Activated CD4-positive, alpha-beta T cell treated with anti-CD3 and anti-CD28 coated beads for 48 hours (primary cell): ENCODE measurements at regions not wholly inside any gene's neighbourhood (a gene's known extent, or its start where the extent isn't known, plus 50 kb on each side); places are given as distances from the start of the nearest gene placed in this dataset.

Experiments used
- DNase-seq: peaks from one replicate; pipeline ENCODE4 v3.0.0-alpha.2; 2020

- DNase-seq = no peak
Observed at GRCh38 chr1:112231331-112231730, 164.7 kb upstream of the CTTNBP2NL start.

- DNase-seq = no peak
Observed at GRCh38 chr1:112232848-112233247, 163.2 kb upstream of the CTTNBP2NL start.

GRCh38 chr1:112234710-112235109, 161.3 kb upstream of the CTTNBP2NL start:
- DNase-seq = no peak

GRCh38 chr1:112237983-112238545, 157.9 kb upstream of the CTTNBP2NL start:
- DNase-seq = no peak

- DNase-seq = no peak
Observed at GRCh38 chr1:112239683-112240330, 156.2 kb upstream of the CTTNBP2NL start.

GRCh38 chr1:112242470-112242869, 153.5 kb upstream of the CTTNBP2NL start:
- no peak for DNase-seq

GRCh38 chr1:112244131-112244530, 151.9 kb upstream of the CTTNBP2NL start:
- no peak for DNase-seq

- DNase-seq = no peak
Observed at GRCh38 chr1:112245114-112245513, 150.9 kb upstream of the CTTNBP2NL start.

- no peak for DNase-seq
Observed at GRCh38 chr1:112247036-112247597, 148.9 kb upstream of the CTTNBP2NL start.

- no peak for DNase-seq
Observed at GRCh38 chr1:112247961-112248360, 148.1 kb upstream of the CTTNBP2NL start.

GRCh38 chr1:112250892-112251291, 145.1 kb upstream of the CTTNBP2NL start:
- DNase-seq = no peak

- no peak for DNase-seq
Observed at GRCh38 chr1:112251766-112252506, 144.1 kb upstream of the CTTNBP2NL start.

- DNase-seq = no peak
Observed at GRCh38 chr1:112253366-112253765, 142.6 kb upstream of the CTTNBP2NL start.

- no peak for DNase-seq
Observed at GRCh38 chr1:112255080-112255479, 140.9 kb upstream of the CTTNBP2NL start.

GRCh38 chr1:112256411-112256810, 139.6 kb upstream of the CTTNBP2NL start:
- no peak for DNase-seq

- DNase-seq = no peak
Observed at GRCh38 chr1:112257043-112257835, 138.8 kb upstream of the CTTNBP2NL start.

GRCh38 chr1:112260699-112261098, 135.3 kb upstream of the CTTNBP2NL start:
- no peak for DNase-seq

- no peak for DNase-seq
Observed at GRCh38 chr1:112262316-112262715, 133.7 kb upstream of the CTTNBP2NL start.

- no peak for DNase-seq
Observed at GRCh38 chr1:112263042-112263441, 133.0 kb upstream of the CTTNBP2NL start.

- DNase-seq = no peak
Observed at GRCh38 chr1:112263453-112263852, 132.6 kb upstream of the CTTNBP2NL start.

- DNase-seq = no peak
Observed at GRCh38 chr1:112264010-112264409, 132.0 kb upstream of the CTTNBP2NL start.

- no peak for DNase-seq
Observed at GRCh38 chr1:112264553-112264952, 131.5 kb upstream of the CTTNBP2NL start.

GRCh38 chr1:112265931-112266330, 130.1 kb upstream of the CTTNBP2NL start:
- DNase-seq = no peak
